ENCODE measurements at regions not wholly inside any gene's neighbourhood (a gene's known extent, or its start where the extent isn't known, plus 50 kb on each side); places are given as distances from the start of the nearest gene placed in this dataset.

- TF ChIP-seq CTCF (IDR thresholded peaks at IDR 0.05) (no peak), POLR2A (IDR thresholded peaks at IDR 0.05) (no peak)
Observed at GRCh38 chr2:215671244-215671643, 235.4 kb upstream of the FN1 start.
